ENCODE measurements at regions not wholly inside any gene's neighbourhood (a gene's known extent, or its start where the extent isn't known, plus 50 kb on each side); places are given as distances from the start of the nearest gene placed in this dataset.
"Not testable (repeated sequence)": the region's sequence is repeated elsewhere in the genome, so short reads cannot be mapped to it uniquely, and the experiment has no call there.

DNA sequence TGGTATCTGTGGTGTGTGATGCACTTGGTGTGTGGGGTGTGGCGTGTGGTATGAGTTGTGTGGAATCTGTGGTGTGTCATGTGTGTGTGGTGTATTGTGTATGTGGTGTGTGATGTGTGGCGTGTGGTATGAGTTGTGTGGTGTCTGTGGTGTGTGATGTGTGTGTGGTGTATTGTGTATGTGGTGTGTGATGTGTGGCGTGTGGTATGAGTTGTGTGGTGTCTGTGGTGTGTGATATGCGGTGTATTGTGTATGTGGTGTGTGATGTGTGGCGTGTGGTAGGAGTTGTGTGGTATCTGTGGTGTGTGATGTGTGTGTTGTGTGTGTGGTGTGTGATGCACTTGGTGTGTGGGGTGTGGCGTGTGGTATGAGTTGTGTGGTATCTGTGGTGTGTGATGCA lies 271.7 kb upstream of the IRX1 start:
- TF ChIP-seq, protein P1, sequence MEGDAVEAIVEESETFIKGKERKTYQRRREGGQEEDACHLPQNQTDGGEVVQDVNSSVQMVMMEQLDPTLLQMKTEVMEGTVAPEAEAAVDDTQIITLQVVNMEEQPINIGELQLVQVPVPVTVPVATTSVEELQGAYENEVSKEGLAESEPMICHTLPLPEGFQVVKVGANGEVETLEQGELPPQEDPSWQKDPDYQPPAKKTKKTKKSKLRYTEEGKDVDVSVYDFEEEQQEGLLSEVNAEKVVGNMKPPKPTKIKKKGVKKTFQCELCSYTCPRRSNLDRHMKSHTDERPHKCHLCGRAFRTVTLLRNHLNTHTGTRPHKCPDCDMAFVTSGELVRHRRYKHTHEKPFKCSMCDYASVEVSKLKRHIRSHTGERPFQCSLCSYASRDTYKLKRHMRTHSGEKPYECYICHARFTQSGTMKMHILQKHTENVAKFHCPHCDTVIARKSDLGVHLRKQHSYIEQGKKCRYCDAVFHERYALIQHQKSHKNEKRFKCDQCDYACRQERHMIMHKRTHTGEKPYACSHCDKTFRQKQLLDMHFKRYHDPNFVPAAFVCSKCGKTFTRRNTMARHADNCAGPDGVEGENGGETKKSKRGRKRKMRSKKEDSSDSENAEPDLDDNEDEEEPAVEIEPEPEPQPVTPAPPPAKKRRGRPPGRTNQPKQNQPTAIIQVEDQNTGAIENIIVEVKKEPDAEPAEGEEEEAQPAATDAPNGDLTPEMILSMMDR (IDR thresholded peaks at IDR 0.05), result not testable (repeated sequence)
- TF ChIP-seq POLR2A (IDR thresholded peaks at IDR 0.05), result not testable (repeated sequence)

Data from lower leg skin (tissue), 3 donors.